HCT116 (cell line): ENCODE measurements at regions not wholly inside any gene's neighbourhood (a gene's known extent, or its start where the extent isn't known, plus 50 kb on each side); places are given as distances from the start of the nearest gene placed in this dataset.

Experiments used
- CTCF ChIP-seq, 3 experiments: fragments of 200-600 bp in 1 of 3; sonication (generic) in 1 of 3; IDR thresholded peaks in 2 of 3; conservative IDR thresholded peaks in 1 of 3; 2 replicates each; pipeline ENCODE4 v1.5.1; 2012 to 2017; ENCODE audit warnings: low read depth in 2 of 3, low read length in 2 of 3, antibody characterized with exemption in 1 of 3, borderline replicate concordance in 1 of 3, control low read depth in 1 of 3, mild to moderate bottlenecking in 1 of 3, mixed read lengths in 1 of 3, mixed run types in 1 of 3, moderate library complexity in 1 of 3; ENCODE audit not compliant: insufficient read depth in 1 of 3
- EZH2phosphoT487 ChIP-seq: fragments of 200-600 bp; IDR thresholded peaks from 2 replicates; pipeline ENCODE4 v1.6.1; 2018; ENCODE audit warnings: antibody characterized with exemption, borderline replicate concordance
- POLR2A ChIP-seq: IDR thresholded peaks from 2 replicates; pipeline ENCODE4 v1.7.0; 2011; ENCODE audit warnings: borderline replicate concordance; ENCODE audit not compliant: insufficient read depth, insufficient read length; ENCODE audit errors: extremely low read depth
- POLR2AphosphoS5 ChIP-seq: IDR thresholded peaks from 2 replicates; pipeline ENCODE4 v1.6.1; 2011; ENCODE audit warnings: mild to moderate bottlenecking, low read depth, low read length, moderate library complexity
- REST ChIP-seq: IDR thresholded peaks from 2 replicates; pipeline ENCODE4 v1.6.1; 2012; ENCODE audit warnings: low read depth
- SIN3A ChIP-seq: IDR thresholded peaks from 2 replicates; pipeline ENCODE4 v1.6.1; 2012; ENCODE audit warnings: low read depth
- SP1 ChIP-seq: IDR thresholded peaks from 2 replicates; pipeline ENCODE4 v1.6.1; 2012; ENCODE audit warnings: low read depth
- SRF ChIP-seq: IDR thresholded peaks from 2 replicates; pipeline ENCODE4 v1.6.1; 2012; ENCODE audit warnings: low read depth
- TCF7L2 ChIP-seq: IDR thresholded peaks from 2 replicates; pipeline ENCODE4 v1.7.0; 2011; ENCODE audit warnings: borderline replicate concordance, inconsistent platforms; ENCODE audit not compliant: insufficient read depth, insufficient read length; ENCODE audit errors: extremely low read depth
- YY1 ChIP-seq: IDR thresholded peaks from 2 replicates; pipeline ENCODE4 v1.6.1; 2011; ENCODE audit warnings: low read length, low read depth, moderate library complexity, mild to moderate bottlenecking; ENCODE audit not compliant: insufficient replicate concordance; ENCODE audit errors: extremely low read depth
- ZNF274 ChIP-seq: fragments of 200-500 bp; sonication (Bioruptor generic); IDR thresholded peaks from 2 replicates; pipeline ENCODE4 v1.6.1; 2014; ENCODE audit warnings: mild to moderate bottlenecking, low read depth, low read length, inconsistent platforms

GRCh38 chr15:77722759-77723460 lies 90.2 kb upstream of the LINGO1 start:
- TF ChIP-seq YY1 = no peak
- no peak for TF ChIP-seq SRF
- no peak for TF ChIP-seq POLR2AphosphoS5
- no peak for TF ChIP-seq SIN3A
- TF ChIP-seq CTCF (IDR thresholded peaks at IDR 0.05 in 2 of 3, conservative IDR thresholded peaks at IDR 0.05 in 1 of 3; ENCODE audit: borderline replicate concordance in 1 of 3, insufficient read depth in 1 of 3, low read depth in 2 of 3, low read length in 2 of 3) = no peak
- TF ChIP-seq TCF7L2 = no peak
- TF ChIP-seq REST = no peak
- TF ChIP-seq POLR2A = no peak
- no peak for TF ChIP-seq EZH2phosphoT487
- TF ChIP-seq ZNF274 = no peak
- no peak for TF ChIP-seq SP1
